ENCODE measurements at regions not wholly inside any gene's neighbourhood (a gene's known extent, or its start where the extent isn't known, plus 50 kb on each side); places are given as distances from the start of the nearest gene placed in this dataset.
A peak's percentile ranks its signal among the peaks of the same experiment; 100 is the strongest.
"Not testable (repeated sequence)": the region's sequence is repeated elsewhere in the genome, so short reads cannot be mapped to it uniquely, and the experiment has no call there.

DNA sequence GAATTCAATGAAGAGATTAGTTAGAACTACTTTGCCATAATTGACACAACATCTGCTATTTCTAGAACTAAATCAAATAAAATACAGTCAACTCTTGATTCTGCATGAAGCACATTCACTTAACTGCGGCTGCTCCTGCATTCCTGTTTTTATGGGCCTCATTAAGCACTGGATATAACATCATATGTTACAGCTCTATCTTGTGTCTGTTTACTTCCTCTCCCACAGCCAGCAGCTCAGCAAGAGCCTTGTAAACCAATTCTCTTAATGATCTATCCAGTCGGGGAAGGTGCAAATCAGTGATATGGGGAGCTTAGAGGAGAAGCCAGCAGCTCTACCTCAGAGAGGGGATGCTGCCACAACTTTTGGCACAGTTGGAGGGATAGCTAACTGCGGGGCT, 329.2 kb downstream of the ARRDC4 start:
- H3K9me2 ChIP-seq (ENCODE audit: insufficient read depth): no peaks in the 10 kb centered on the region
- H3K4me3 ChIP-seq: no peak overlapping the region
- no peak overlapping the region for H3K9ac ChIP-seq
- TF ChIP-seq EZH2phosphoT487 (IDR thresholded peaks at IDR 0.05; ENCODE audit: insufficient read depth, low read depth) (no peak), EZH2 (IDR thresholded peaks at IDR 0.05; ENCODE audit: insufficient read depth, poor library complexity, severe bottlenecking) (no peak)
- H3F3A ChIP-seq (ENCODE audit: insufficient read depth): no peaks in the 10 kb centered on the region
- no peaks in the 10 kb centered on the region for H3K9me3 ChIP-seq (ENCODE audit: low read depth)
- no peaks in the 10 kb centered on the region for H3K79me2 ChIP-seq (ENCODE audit: insufficient read depth)
- no peaks in the 10 kb centered on the region for H3K4me1 ChIP-seq (ENCODE audit: insufficient read depth)
- H3K4me2 ChIP-seq (ENCODE audit: unreplicated experiment): no peak overlapping the region
- no peaks in the 10 kb centered on the region for H3K36me3 ChIP-seq (ENCODE audit: low read depth)
- H3K27ac ChIP-seq: no peak overlapping the region
- no peak for DNase-seq
- H3K27me3 ChIP-seq (replicated peaks; ENCODE audit: insufficient read depth): peaks cover 29% of the 10 kb centered on the region
- no peaks in the 10 kb centered on the region for H4K20me1 ChIP-seq (ENCODE audit: insufficient read depth)
- WGBS, 2 experiments (ENCODE audit: low coverage in 1 of 2, low lambda C conversion rate in 2 of 2, missing lambda C conversion rate in 2 of 2): 0 to 2% methylated on average over 3 of the region's 3 CpGs
- in situ Hi-C loops (cut with MboI): no loop called here
- no peak overlapping the region for H2AFZ ChIP-seq

GRCh38 chr15:98292442-98293240, 332.1 kb downstream of the ARRDC4 start:
- Histone ChIP-seq H3K27me3 (replicated peaks; ENCODE audit: insufficient read depth) (peaks cover 32% of the 10 kb centered on the region), H3K4me3 (no peak overlapping the region), H3K4me1 (ENCODE audit: insufficient read depth) (no peaks in the 10 kb centered on the region), H3K9me2 (ENCODE audit: insufficient read depth) (no peaks in the 10 kb centered on the region), H3K36me3 (ENCODE audit: low read depth) (no peaks in the 10 kb centered on the region), H3F3A (ENCODE audit: insufficient read depth) (no peaks in the 10 kb centered on the region), H2AFZ (no peak overlapping the region), H3K27ac (no peak overlapping the region), H4K20me1 (ENCODE audit: insufficient read depth) (no peaks in the 10 kb centered on the region), H3K9me3 (ENCODE audit: low read depth) (no peaks in the 10 kb centered on the region), H3K79me2 (ENCODE audit: insufficient read depth) (no peaks in the 10 kb centered on the region), H3K9ac (no peak overlapping the region), H3K4me2 (ENCODE audit: unreplicated experiment) (no peak overlapping the region)
- in situ Hi-C loops (cut with MboI): no loop called here
- 3 to 4% methylated on average over 38 to 45 of the region's 46 CpGs for WGBS, 2 experiments (ENCODE audit: low coverage in 1 of 2, low lambda C conversion rate in 2 of 2, missing lambda C conversion rate in 2 of 2)
- DNase-seq: peak; percentile 36
- TF ChIP-seq EZH2phosphoT487 (IDR thresholded peaks at IDR 0.05; ENCODE audit: insufficient read depth, low read depth) (no peak), EZH2 (IDR thresholded peaks at IDR 0.05; ENCODE audit: insufficient read depth, poor library complexity, severe bottlenecking) (no peak)

GRCh38 chr15:98294126-98294525, 333.6 kb downstream of the ARRDC4 start:
- Histone ChIP-seq H3K9me3 (ENCODE audit: low read depth) (no peaks in the 10 kb centered on the region), H4K20me1 (ENCODE audit: insufficient read depth) (no peaks in the 10 kb centered on the region), H2AFZ (no peak overlapping the region), H3K4me1 (ENCODE audit: insufficient read depth) (no peaks in the 10 kb centered on the region), H3K9me2 (ENCODE audit: insufficient read depth) (no peaks in the 10 kb centered on the region), H3K9ac (no peak overlapping the region), H3K36me3 (ENCODE audit: low read depth) (no peaks in the 10 kb centered on the region), H3K4me3 (no peak overlapping the region), H3K4me2 (ENCODE audit: unreplicated experiment) (no peak overlapping the region), H3K27ac (no peak overlapping the region), H3F3A (ENCODE audit: insufficient read depth) (no peaks in the 10 kb centered on the region), H3K27me3 (replicated peaks; ENCODE audit: insufficient read depth) (peaks cover 32% of the 10 kb centered on the region), H3K79me2 (ENCODE audit: insufficient read depth) (no peaks in the 10 kb centered on the region)
- TF ChIP-seq EZH2 (IDR thresholded peaks at IDR 0.05; ENCODE audit: insufficient read depth, poor library complexity, severe bottlenecking) (no peak), EZH2phosphoT487 (IDR thresholded peaks at IDR 0.05; ENCODE audit: insufficient read depth, low read depth) (no peak)
- no peak for DNase-seq
- in situ Hi-C loops (cut with MboI): no loop called here
- 57 to 63% methylated on average over 7 of the region's 7 CpGs for WGBS, 2 experiments (ENCODE audit: low coverage in 1 of 2, low lambda C conversion rate in 2 of 2, missing lambda C conversion rate in 2 of 2)

- H3K9me2 ChIP-seq (ENCODE audit: insufficient read depth); H3K9me3 ChIP-seq (ENCODE audit: low read depth); H3K4me2 ChIP-seq (ENCODE audit: unreplicated experiment); H3K36me3 ChIP-seq (ENCODE audit: low read depth); H2AFZ ChIP-seq; H3K27ac ChIP-seq; H3K79me2 ChIP-seq (ENCODE audit: insufficient read depth); H3K4me1 ChIP-seq (ENCODE audit: insufficient read depth); H3K9ac ChIP-seq; H3K4me3 ChIP-seq; H4K20me1 ChIP-seq (ENCODE audit: insufficient read depth); H3F3A ChIP-seq (ENCODE audit: insufficient read depth); in situ Hi-C loops (cut with MboI): not testable (repeated sequence)
- 8 to 10% methylated on average over 6 to 8 of the region's 10 CpGs for WGBS, 2 experiments (ENCODE audit: low coverage in 1 of 2, low lambda C conversion rate in 2 of 2, missing lambda C conversion rate in 2 of 2)
- peaks cover 32% of the 10 kb centered on the region for H3K27me3 ChIP-seq (replicated peaks; ENCODE audit: insufficient read depth)
- DNase-seq: peak; percentile 69
These were observed 334.7 kb downstream of the ARRDC4 start for GRCh38 chr15:98295101-98295759.
